Caco-2 (cell line): ENCODE measurements at regions not wholly inside any gene's neighbourhood (a gene's known extent, or its start where the extent isn't known, plus 50 kb on each side); places are given as distances from the start of the nearest gene placed in this dataset.

ENCODE experiments used
- BruUV-seq: library from RNA; stranded (reverse); fragments of 400-500 nt; replicated peaks from 2 replicates; lab custom pipeline; 2021; lab: Mats Ljungman, UMichigan
- CTCF ChIA-PET: fragments of 300-600 bp; sonication (Branson Sonifier 250); formaldehyde crosslinking; loops from one replicate; lab custom pipeline; 2022; ENCODE audit warnings: antibody characterized with exemption; lab: Charles Lee
- POLR2A ChIA-PET: fragments of 300-600 bp; sonication (Branson Sonifier 250); formaldehyde crosslinking; loops from one replicate; lab custom pipeline; 2022; ENCODE audit warnings: antibody characterized with exemption; lab: Charles Lee
- DNase-seq, 2 experiments: peaks; one replicate each; pipeline versions ENCODE4 v3.0.0 to v3.0.0-alpha.2; 2020 to 2022
- H3K27me3 ChIP-seq: replicated peaks from 2 replicates; pipeline ENCODE4 v1.6.0; 2011; ENCODE audit warnings: low read length; ENCODE audit not compliant: control insufficient read depth, insufficient read depth
- H3K36me3 ChIP-seq: 2 replicates; pipeline ENCODE4 v1.5.1; 2011; ENCODE audit warnings: low read length; ENCODE audit not compliant: control insufficient read depth, insufficient read depth
- H3K4me1 ChIP-seq: fragments of 250-450 bp; sonication (Bioruptor Pico); 2 replicates; pipeline ENCODE4 v1.5.1; 2020; ENCODE audit warnings: mild to moderate bottlenecking
- H3K4me3 ChIP-seq: 2 replicates; pipeline ENCODE4 v1.5.1; 2011; ENCODE audit warnings: low read depth, mild to moderate bottlenecking, control low read depth, low read length
- H3K9me3 ChIP-seq: fragments of 250-450 bp; sonication (Bioruptor Pico); 2 replicates; pipeline ENCODE4 v1.5.1; 2020; ENCODE audit warnings: mild to moderate bottlenecking, moderate library complexity
- H3K27ac Mint-ChIP-seq: one replicate; pipeline ENCODE4 v1.8.0; 2022; ENCODE audit warnings: mixed read lengths; ENCODE audit not compliant: unreplicated experiment
- H3K27me3 Mint-ChIP-seq: one replicate; pipeline ENCODE4 v1.8.0; 2022; ENCODE audit warnings: mixed read lengths; ENCODE audit not compliant: insufficient read depth, unreplicated experiment
- H3K36me3 Mint-ChIP-seq: one replicate; pipeline ENCODE4 v1.8.0; 2022; ENCODE audit warnings: mild to moderate bottlenecking, mixed read lengths; ENCODE audit not compliant: insufficient read depth, unreplicated experiment
- H3K4me1 Mint-ChIP-seq: one replicate; pipeline ENCODE4 v1.8.0; 2022; ENCODE audit warnings: low read depth, mixed read lengths; ENCODE audit not compliant: unreplicated experiment
- H3K4me3 Mint-ChIP-seq: one replicate; pipeline ENCODE4 v1.8.0; 2022; ENCODE audit warnings: mild to moderate bottlenecking, moderate library complexity, mixed read lengths; ENCODE audit not compliant: unreplicated experiment
- H3K9me3 Mint-ChIP-seq: one replicate; pipeline ENCODE4 v1.8.0; 2022; ENCODE audit warnings: mixed read lengths; ENCODE audit not compliant: unreplicated experiment
- CTCF ChIP-seq, 2 experiments: fragments of 200-600 bp in 1 of 2; IDR thresholded peaks; 1 replicate in 1 of 2; 2 replicates in 1 of 2; pipeline versions ENCODE4 v1.5.1 to v1.8.0; 2011 to 2022; ENCODE audit warnings: antibody characterized with exemption in 1 of 2, control low read depth in 1 of 2, inconsistent platforms in 1 of 2, low read depth in 1 of 2, low read length in 1 of 2, mild to moderate bottlenecking in 1 of 2, moderate library complexity in 1 of 2; ENCODE audit not compliant: insufficient read depth in 1 of 2, severe bottlenecking in 1 of 2, unreplicated experiment in 1 of 2
- intact Hi-C: fragments of 100-400 bp; cut with micrococcal nuclease; formaldehyde crosslinking; loops from one replicate; pipeline ENCODE4 v1.10.0; 2022; ENCODE audit not compliant: unreplicated experiment

- Histone ChIP-seq H3K4me3 (no peak overlapping the region), H3K27me3 (no peaks in the 10 kb centered on the region), H3K4me1 (peaks cover 8% of the 10 kb centered on the region; the same call in 1 of the 2 replicates), H3K9me3 (0 out of 2 replicates have a peak, but pooled peaks cover 2% of the 10 kb centered on the region), H3K36me3 (no peaks in the 10 kb centered on the region)
- Mint-ChIP-seq H3K27me3 (no peaks in the 10 kb centered on the region), H3K27ac (no peak overlapping the region), H3K36me3 (no peaks in the 10 kb centered on the region), H3K4me1 (no peaks in the 10 kb centered on the region), H3K4me3 (no peak overlapping the region), H3K9me3 (no peaks in the 10 kb centered on the region)
- no peak for TF ChIP-seq CTCF (IDR thresholded peaks at IDR 0.05; ENCODE audit: insufficient read depth in 1 of 2, low read depth in 1 of 2, low read length in 1 of 2, severe bottlenecking in 1 of 2, unreplicated experiment in 1 of 2)
- no peak for DNase-seq
- CTCF ChIA-PET, result no interaction called here
- intact Hi-C loops, result no loop called here
- POLR2A ChIA-PET, result no interaction called here
- no TSS peak for BruUV-seq
Measured at GRCh38 chr12:42854826-42855225, 265.3 kb upstream of the PRICKLE1 start.

- H3K36me3 ChIP-seq, result no peaks in the 10 kb centered on the region
- intact Hi-C loops, result no loop called here
- BruUV-seq, result no TSS peak
- H3K4me3 ChIP-seq, result no peak overlapping the region
- TF ChIP-seq CTCF (IDR thresholded peaks at IDR 0.05; ENCODE audit: insufficient read depth in 1 of 2, low read depth in 1 of 2, low read length in 1 of 2, severe bottlenecking in 1 of 2, unreplicated experiment in 1 of 2), result no peak
- ChIA-PET POLR2A (no interaction called here), CTCF (no interaction called here)
- no peak overlapping the region for H3K27ac Mint-ChIP-seq
- H3K9me3 Mint-ChIP-seq, result no peaks in the 10 kb centered on the region
- no peaks in the 10 kb centered on the region for H3K4me1 Mint-ChIP-seq
- H3K27me3 Mint-ChIP-seq, result no peaks in the 10 kb centered on the region
- H3K36me3 Mint-ChIP-seq, result no peaks in the 10 kb centered on the region
- H3K4me3 Mint-ChIP-seq, result no peak overlapping the region
- DNase-seq, result no peak
- peaks cover 8% of the 10 kb centered on the region; the same call in 1 of the 2 replicates for H3K4me1 ChIP-seq
- H3K27me3 ChIP-seq, result no peaks in the 10 kb centered on the region
- H3K9me3 ChIP-seq, result 0 out of 2 replicates have a peak, but pooled peaks cover 2% of the 10 kb centered on the region
Measured at GRCh38 chr12:42854208-42854607, 264.7 kb upstream of the PRICKLE1 start.

GRCh38 chr12:42853370-42854140 is 264.0 kb upstream of the PRICKLE1 start:
- Histone ChIP-seq H3K9me3 (0 out of 2 replicates have a peak, but pooled peaks cover 2% of the 10 kb centered on the region), H3K36me3 (no peaks in the 10 kb centered on the region), H3K4me3 (no peak overlapping the region), H3K27me3 (no peaks in the 10 kb centered on the region), H3K4me1 (peaks cover 8% of the 10 kb centered on the region; the same call in 1 of the 2 replicates)
- Mint-ChIP-seq H3K27ac (no peak overlapping the region), H3K36me3 (no peaks in the 10 kb centered on the region), H3K9me3 (no peaks in the 10 kb centered on the region), H3K27me3 (no peaks in the 10 kb centered on the region), H3K4me1 (no peaks in the 10 kb centered on the region), H3K4me3 (no peak overlapping the region)
- BruUV-seq, result no TSS peak
- TF ChIP-seq CTCF (IDR thresholded peaks at IDR 0.05; ENCODE audit: insufficient read depth in 1 of 2, low read depth in 1 of 2, low read length in 1 of 2, severe bottlenecking in 1 of 2, unreplicated experiment in 1 of 2), result no peak
- CTCF ChIA-PET, result no interaction called here
- no peak for DNase-seq
- intact Hi-C loops, result no loop called here
- POLR2A ChIA-PET, result no interaction called here
